ENCODE measurements at regions not wholly inside any gene's neighbourhood (a gene's known extent, or its start where the extent isn't known, plus 50 kb on each side); places are given as distances from the start of the nearest gene placed in this dataset.
"Not testable (repeated sequence)": the region's sequence is repeated elsewhere in the genome, so short reads cannot be mapped to it uniquely, and the experiment has no call there.

DNA sequence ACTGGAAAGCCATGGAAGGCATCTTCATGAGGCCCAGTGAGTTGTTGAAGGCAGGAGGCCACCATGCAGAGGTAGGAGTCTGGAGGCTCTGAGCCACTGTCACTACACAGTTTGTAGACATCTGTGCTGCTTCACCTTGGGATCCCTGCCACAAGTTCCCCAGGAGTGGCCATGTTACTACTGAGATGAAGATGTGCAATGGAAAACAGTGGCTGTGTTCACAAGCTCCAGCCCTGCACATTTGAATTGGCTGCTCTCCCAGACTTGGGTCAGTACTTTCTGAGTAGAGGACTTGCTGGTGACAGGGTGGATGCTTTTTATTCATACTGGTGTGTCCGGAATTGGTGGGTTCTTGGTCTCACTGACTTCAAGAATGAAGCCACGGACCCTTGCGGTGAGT is 86.9 kb upstream of the C15orf39 start:
- H3K4me1 Mint-ChIP-seq = peaks cover 13% of the 10 kb centered on the region
- no peak overlapping the region for H3K27ac Mint-ChIP-seq
- no peak for TF ChIP-seq CTCF (conservative IDR thresholded peaks at IDR 0.05)
- H3K27ac ChIP-seq (ENCODE audit: low read depth, low read length) = no peak overlapping the region
- peaks cover 2% of the 10 kb centered on the region for H3K36me3 Mint-ChIP-seq (ENCODE audit: low read depth)
- H3K4me3 Mint-ChIP-seq = no peak overlapping the region
- H3K27me3 Mint-ChIP-seq (ENCODE audit: insufficient read depth) = peaks cover 6% of the 10 kb centered on the region
- H3K4me3 ChIP-seq (ENCODE audit: low read length) = no peak overlapping the region
- H3K36me3 ChIP-seq (ENCODE audit: control insufficient read depth, insufficient read depth, low read length) = no peaks in the 10 kb centered on the region
- H3K9ac ChIP-seq (ENCODE audit: extremely low read depth, low read length, poor library complexity, severe bottlenecking) = no peak overlapping the region
- 89% methylated on average over 3 of the region's 3 CpGs; no CpG with 5 or more reads in 1 of the 2 experiments for WGBS, 2 experiments (ENCODE audit: insufficient coverage in 1 of 2, insufficient read length in 1 of 2)
- H3K4me1 ChIP-seq (ENCODE audit: control insufficient read depth, insufficient read depth, low read length) = no peaks in the 10 kb centered on the region
- peaks cover 10% of the 10 kb centered on the region for H3K9me3 ChIP-seq (ENCODE audit: control insufficient read depth, low read length)
- H3K9me3 Mint-ChIP-seq = peaks cover 34% of the 10 kb centered on the region
- no peaks in the 10 kb centered on the region for H3K27me3 ChIP-seq (ENCODE audit: control insufficient read depth, insufficient read depth, low read length, poor library complexity, severe bottlenecking)
- DNase-seq = no peak

DNA sequence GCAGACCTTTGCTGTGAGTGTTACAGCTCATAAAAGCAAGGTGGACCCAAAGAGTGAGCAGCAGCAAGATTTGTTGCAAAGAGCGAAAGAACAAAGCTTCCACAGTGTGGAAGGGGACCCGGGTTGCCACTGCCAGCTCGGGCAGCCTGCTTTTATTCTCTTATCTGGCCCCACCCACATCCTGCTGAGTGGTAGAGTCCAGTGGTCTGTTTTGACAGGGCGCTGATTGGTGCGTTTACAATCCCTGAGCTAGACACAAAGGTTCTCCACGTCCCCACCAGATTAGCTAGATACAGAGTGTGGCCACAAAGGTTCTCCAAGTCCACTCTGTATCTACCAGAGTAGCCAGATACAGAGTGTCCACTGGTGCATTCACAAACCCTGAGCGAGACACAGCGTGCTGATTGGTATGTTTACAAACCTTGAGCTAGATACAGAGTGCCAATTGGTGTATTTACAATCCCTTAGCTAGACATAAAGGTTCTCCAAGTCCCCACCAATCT is 86.2 kb upstream of the C15orf39 start:
- Mint-ChIP-seq H3K9me3 (peaks cover 34% of the 10 kb centered on the region), H3K4me1 (peaks cover 13% of the 10 kb centered on the region)
- not testable (repeated sequence) for H3K36me3 Mint-ChIP-seq (ENCODE audit: low read depth); H3K4me1 ChIP-seq (ENCODE audit: control insufficient read depth, insufficient read depth, low read length); H3K27ac Mint-ChIP-seq; H3K9ac ChIP-seq (ENCODE audit: extremely low read depth, low read length, poor library complexity, severe bottlenecking); H3K27me3 Mint-ChIP-seq (ENCODE audit: insufficient read depth); H3K9me3 ChIP-seq (ENCODE audit: control insufficient read depth, low read length); H3K4me3 Mint-ChIP-seq; H3K36me3 ChIP-seq (ENCODE audit: control insufficient read depth, insufficient read depth, low read length); DNase-seq; H3K4me3 ChIP-seq (ENCODE audit: low read length); H3K27ac ChIP-seq (ENCODE audit: low read depth, low read length); H3K27me3 ChIP-seq (ENCODE audit: control insufficient read depth, insufficient read depth, low read length, poor library complexity, severe bottlenecking)
- 90 to 100% methylated on average over 4 to 8 of the region's 8 CpGs for WGBS, 2 experiments (ENCODE audit: insufficient coverage in 1 of 2, insufficient read length in 1 of 2)

GRCh38 chr15:75116143-75116542 is 85.5 kb upstream of the C15orf39 start:
- not testable (repeated sequence) for H3K4me3 Mint-ChIP-seq; DNase-seq; H3K36me3 Mint-ChIP-seq (ENCODE audit: low read depth); H3K27ac ChIP-seq (ENCODE audit: low read depth, low read length); H3K27me3 ChIP-seq (ENCODE audit: control insufficient read depth, insufficient read depth, low read length, poor library complexity, severe bottlenecking); H3K9ac ChIP-seq (ENCODE audit: extremely low read depth, low read length, poor library complexity, severe bottlenecking); H3K4me1 ChIP-seq (ENCODE audit: control insufficient read depth, insufficient read depth, low read length); H3K9me3 ChIP-seq (ENCODE audit: control insufficient read depth, low read length); H3K27ac Mint-ChIP-seq; H3K27me3 Mint-ChIP-seq (ENCODE audit: insufficient read depth); H3K36me3 ChIP-seq (ENCODE audit: control insufficient read depth, insufficient read depth, low read length); H3K4me3 ChIP-seq (ENCODE audit: low read length)
- H3K4me1 Mint-ChIP-seq = peaks cover 13% of the 10 kb centered on the region
- WGBS, 2 experiments (ENCODE audit: insufficient coverage in 1 of 2, insufficient read length in 1 of 2) = 97 to 98% methylated on average over 10 to 31 of the region's 31 CpGs
- H3K9me3 Mint-ChIP-seq = peaks cover 34% of the 10 kb centered on the region

DNA sequence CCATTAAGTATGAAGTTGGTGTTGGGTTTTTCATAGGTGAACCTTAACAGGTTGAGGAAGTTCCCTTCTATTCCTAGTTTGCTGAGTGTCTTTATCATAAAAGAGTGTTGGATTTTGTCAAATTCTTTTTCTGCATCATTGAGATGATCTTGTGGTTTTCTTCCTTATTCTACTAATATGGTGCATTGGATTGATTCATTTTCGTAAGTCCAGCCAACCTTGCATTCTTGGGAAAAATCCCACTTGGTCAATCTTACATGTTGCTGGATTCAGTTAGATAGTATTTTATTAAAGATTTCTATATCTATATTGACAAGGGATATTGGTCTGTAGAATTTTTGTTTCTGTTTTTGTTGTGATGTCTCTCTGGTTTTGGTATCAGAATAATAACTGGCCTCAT is 83.7 kb upstream of the C15orf39 start:
- peaks cover 3% of the 10 kb centered on the region for H3K27me3 Mint-ChIP-seq (ENCODE audit: insufficient read depth)
- 100% methylated on average over 1 of the region's 1 CpG; no CpG with 5 or more reads in 1 of the 2 experiments for WGBS, 2 experiments (ENCODE audit: insufficient coverage in 1 of 2, insufficient read length in 1 of 2)
- no peak overlapping the region for H3K27ac Mint-ChIP-seq
- Histone ChIP-seq H3K9me3 (ENCODE audit: control insufficient read depth, low read length) (peaks cover 8% of the 10 kb centered on the region), H3K4me3 (ENCODE audit: low read length) (no peak overlapping the region), H3K4me1 (ENCODE audit: control insufficient read depth, insufficient read depth, low read length) (no peaks in the 10 kb centered on the region), H3K36me3 (ENCODE audit: control insufficient read depth, insufficient read depth, low read length) (no peaks in the 10 kb centered on the region), H3K9ac (ENCODE audit: extremely low read depth, low read length, poor library complexity, severe bottlenecking) (no peak overlapping the region), H3K27me3 (ENCODE audit: control insufficient read depth, insufficient read depth, low read length, poor library complexity, severe bottlenecking) (no peaks in the 10 kb centered on the region), H3K27ac (ENCODE audit: low read depth, low read length) (no peak overlapping the region)
- DNase-seq = no peak
- TF ChIP-seq CTCF (conservative IDR thresholded peaks at IDR 0.05) = no peak
- H3K36me3 Mint-ChIP-seq (ENCODE audit: low read depth) = peaks cover 2% of the 10 kb centered on the region
- H3K9me3 Mint-ChIP-seq = peaks cover 33% of the 10 kb centered on the region
- H3K4me1 Mint-ChIP-seq = peaks cover 8% of the 10 kb centered on the region
- H3K4me3 Mint-ChIP-seq = no peak overlapping the region

DNA sequence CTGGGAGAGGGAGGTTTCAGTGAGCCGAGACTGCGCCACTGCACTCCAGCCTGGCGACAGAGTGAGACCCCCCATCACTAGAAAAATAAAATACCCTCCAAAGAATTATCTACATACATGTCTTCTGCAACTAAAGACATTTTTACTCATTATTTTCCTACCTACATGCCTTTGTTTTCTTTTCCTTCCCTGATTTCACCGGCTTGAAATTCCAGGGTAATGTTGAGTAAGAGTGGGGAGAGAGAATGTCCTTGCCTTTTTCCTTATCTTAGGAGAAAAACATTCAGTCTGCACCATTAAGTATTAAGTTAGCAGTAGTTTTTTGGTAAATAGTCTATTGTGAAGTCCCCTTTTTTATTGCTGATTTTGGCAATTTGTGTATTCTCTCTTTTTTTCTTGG is 82.4 kb upstream of the C15orf39 start:
- Mint-ChIP-seq H3K4me1 (peaks cover 16% of the 10 kb centered on the region), H3K9me3 (peaks cover 25% of the 10 kb centered on the region)
- not testable (repeated sequence) for H3K27me3 Mint-ChIP-seq (ENCODE audit: insufficient read depth); H3K4me1 ChIP-seq (ENCODE audit: control insufficient read depth, insufficient read depth, low read length); H3K36me3 ChIP-seq (ENCODE audit: control insufficient read depth, insufficient read depth, low read length); DNase-seq; H3K36me3 Mint-ChIP-seq (ENCODE audit: low read depth); H3K4me3 ChIP-seq (ENCODE audit: low read length); H3K9ac ChIP-seq (ENCODE audit: extremely low read depth, low read length, poor library complexity, severe bottlenecking); H3K9me3 ChIP-seq (ENCODE audit: control insufficient read depth, low read length); H3K4me3 Mint-ChIP-seq; H3K27me3 ChIP-seq (ENCODE audit: control insufficient read depth, insufficient read depth, low read length, poor library complexity, severe bottlenecking); H3K27ac Mint-ChIP-seq; H3K27ac ChIP-seq (ENCODE audit: low read depth, low read length)
- WGBS, 2 experiments (ENCODE audit: insufficient coverage in 1 of 2, insufficient read length in 1 of 2) = 94 to 95% methylated on average over 3 of the region's 4 CpGs

Data from endodermal cell (in vitro differentiated cells).